GM21619 (cell line): ENCODE measurements at regions not wholly inside any gene's neighbourhood (a gene's known extent, or its start where the extent isn't known, plus 50 kb on each side); places are given as distances from the start of the nearest gene placed in this dataset.
A peak's percentile ranks its signal among the peaks of the same experiment; 100 is the strongest.
"Not testable (repeated sequence)": the region's sequence is repeated elsewhere in the genome, so short reads cannot be mapped to it uniquely, and the experiment has no call there.

Experiments
- ATAC-seq: cut with Tn5 transposase; IDR thresholded peaks from one replicate; pipeline ENCODE4 v1.9.1; 2021; ENCODE audit not compliant: unreplicated experiment

DNA sequence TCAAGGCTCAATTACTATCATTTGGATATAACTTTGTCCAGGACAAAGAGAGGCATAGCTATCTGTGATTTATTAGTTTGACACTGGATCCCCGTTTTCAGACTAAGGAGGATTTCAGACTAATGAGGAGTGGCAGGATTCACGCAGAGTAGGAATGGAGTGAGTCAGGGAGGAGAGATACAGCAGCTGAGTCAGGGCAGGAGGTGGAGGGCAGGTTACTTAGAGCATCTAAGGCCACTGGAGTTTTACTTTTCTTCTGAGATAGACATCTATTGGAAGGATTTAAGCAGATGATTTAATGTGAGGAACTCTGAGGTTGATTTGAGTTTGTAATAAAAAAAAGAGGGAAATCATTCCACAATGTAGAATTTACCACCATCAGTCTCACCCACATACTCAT lies 110.6 kb downstream of the RPIA start:
- ATAC-seq = not testable (repeated sequence)

DNA sequence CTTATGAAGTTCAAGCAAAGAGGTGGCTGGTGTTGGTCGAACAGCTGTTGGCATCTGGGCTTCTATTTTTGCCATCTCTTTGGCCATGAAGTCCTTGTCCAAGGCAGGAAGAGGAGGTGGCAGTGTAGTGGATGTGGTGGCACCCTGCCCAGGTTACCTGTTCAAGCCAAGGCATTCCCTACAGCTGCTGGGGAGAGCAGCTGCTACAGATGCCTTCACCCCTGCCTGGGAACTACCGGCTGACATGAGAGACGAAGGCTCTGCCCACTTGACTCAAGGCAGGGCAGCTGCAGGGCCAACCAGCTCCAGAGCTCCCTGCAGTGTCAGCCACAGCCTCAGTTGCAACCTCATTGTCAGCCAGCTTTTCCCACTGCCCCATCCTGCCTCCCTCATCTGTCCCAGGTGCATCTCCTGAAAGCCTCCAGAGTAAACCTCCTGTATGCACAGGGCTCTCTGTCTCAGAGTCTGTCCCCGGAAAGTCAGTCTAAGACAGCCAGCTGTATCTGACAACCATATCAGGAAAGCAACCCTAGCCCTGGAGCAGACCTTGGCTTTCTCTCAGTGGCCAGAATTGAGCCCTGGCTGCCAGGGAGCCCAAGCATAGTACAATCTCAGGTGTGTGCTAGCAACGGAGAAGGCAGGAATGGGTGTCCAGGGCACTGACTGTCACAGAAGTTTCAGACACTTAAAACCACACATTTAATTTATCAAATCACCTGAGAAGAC lies 115.9 kb downstream of the RPIA start:
- no peak for ATAC-seq

DNA sequence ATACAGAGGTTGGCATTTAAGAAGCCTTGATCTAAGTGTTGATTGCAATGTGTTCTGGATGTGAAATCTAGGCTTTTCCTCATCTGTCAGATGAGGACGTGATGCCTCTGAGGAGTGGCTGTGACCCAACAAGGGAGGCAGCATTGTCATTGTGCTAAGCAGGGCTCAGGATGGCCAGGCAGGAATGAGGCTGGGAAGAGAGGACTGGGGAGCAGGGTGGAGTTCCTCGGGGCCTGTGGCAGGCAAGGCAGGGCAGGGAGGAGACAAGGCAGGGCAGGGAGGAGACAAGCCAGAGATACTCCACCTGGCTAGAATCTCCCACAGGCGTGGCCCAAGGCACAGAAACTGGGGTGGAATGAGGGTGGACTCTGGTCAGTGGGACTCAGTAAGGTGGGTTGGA lies 116.6 kb downstream of the RPIA start:
- no peak for ATAC-seq

DNA sequence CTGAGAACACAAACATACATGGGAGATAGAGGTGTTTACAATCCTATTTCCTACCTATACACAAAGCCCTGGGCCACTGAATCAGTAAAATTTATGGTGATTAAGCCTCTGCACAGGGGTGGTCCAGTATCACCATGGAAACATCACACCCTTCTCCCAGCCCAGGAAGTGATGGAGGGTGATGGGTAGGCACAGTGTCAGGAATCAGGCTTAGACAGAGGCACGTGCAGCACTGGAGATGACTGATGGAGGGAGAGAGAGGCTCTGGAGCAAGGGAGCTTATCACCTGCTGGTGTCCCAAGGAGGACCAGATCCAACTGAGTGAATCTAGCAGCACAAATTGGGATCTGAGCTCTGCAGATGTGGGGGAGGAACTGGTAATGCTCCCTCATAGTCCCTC lies 117.2 kb downstream of the RPIA start:
- no peak for ATAC-seq

DNA sequence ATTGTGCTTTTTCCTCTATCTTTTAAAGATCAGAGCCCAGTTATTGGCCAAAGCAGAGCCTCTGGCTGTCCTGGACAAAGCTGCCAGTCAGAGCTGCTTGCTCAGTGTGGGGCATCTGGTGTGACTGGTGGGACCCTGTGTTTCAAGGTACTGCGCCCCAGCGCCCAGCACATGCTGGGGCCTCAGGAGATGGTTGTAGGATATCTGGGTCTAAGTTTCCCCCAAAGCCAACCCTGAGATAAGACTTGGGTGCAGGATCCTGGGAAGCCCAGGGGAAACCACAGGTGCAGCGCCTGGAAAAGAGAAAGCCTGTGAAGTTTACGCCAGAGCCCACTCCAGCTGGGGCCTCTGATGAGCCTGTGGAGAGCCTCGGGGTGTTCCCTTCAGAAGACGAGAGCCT lies 117.7 kb downstream of the RPIA start:
- no peak for ATAC-seq

DNA sequence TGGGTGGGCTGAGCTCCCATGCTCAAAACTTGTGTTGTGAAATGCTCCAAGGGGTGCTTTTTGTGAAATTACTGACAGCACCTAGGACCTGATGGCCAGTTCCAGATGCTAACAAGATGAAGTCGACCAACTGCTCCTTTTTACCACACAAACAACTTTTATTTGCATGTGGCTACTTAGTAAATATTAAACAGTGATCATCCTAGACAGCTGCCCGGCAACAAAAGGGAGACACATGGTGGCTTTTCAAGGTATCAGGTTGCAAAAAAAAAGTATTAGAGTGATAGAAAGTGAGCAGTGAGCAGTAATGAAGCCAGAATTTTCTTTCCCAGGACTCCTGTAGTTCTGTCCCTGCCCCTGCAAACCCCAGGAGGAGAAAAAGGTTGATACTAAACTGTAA lies 118.5 kb downstream of the RPIA start:
- ATAC-seq = peak; percentile 73

DNA sequence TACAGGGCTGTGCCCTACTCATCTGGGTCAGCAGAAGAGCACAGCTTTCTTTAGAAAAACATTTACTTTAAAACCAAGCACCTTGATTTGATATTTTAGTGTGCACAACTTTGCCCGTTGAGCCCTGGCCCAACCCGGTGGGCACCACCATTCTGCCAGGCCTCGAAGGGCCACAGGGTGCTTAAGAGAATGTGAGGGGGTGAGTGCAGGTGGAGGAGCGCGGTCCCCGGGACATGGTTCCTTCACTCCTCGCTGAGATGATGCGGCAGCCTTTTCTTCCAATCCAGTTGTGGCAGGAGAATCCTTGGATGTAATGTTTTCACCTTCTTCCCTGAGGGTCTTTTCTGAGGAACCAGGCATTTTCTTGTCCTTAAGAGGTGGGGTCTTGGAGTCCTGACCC lies 119.0 kb downstream of the RPIA start:
- no peak for ATAC-seq

DNA sequence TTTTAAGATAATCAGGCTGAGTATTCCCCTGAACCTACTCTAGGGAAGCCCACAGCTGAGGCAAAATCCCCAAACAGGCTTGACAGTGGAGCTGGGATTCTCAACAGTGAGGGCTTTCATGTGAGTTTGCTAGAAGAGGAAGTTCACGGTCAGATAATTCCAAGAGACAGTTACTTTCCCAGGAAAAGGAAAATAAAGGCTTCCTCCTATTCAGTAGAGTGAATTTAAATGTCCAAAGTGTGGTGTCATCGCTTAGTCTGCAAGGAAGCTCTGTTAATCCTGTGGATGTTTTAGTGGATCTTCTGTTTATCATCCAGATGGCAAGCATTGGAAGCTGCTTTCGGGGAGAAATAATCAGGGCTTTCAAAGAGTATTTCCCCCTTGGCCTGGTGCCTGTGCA lies 119.8 kb downstream of the RPIA start:
- no peak for ATAC-seq

DNA sequence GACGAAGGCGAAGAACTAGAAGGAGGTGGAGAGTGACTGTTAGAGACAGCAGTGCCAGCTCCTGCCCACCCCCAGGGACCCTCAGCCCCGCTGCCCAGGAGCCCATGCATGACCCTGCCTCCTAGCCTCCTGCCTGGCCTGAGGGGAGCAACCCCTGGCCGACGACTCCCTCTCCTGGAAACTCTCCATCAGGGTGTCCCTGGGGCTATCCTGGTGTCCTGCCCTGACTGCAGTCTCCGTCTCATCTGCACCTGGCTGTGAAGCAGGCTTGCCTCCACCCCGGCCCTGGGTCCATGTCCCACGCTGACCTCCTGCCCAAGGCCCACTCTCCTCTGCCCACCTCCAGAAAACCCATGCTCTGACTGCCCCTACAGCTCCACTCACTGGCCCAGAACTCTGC lies 120.2 kb downstream of the RPIA start:
- ATAC-seq = no peak

DNA sequence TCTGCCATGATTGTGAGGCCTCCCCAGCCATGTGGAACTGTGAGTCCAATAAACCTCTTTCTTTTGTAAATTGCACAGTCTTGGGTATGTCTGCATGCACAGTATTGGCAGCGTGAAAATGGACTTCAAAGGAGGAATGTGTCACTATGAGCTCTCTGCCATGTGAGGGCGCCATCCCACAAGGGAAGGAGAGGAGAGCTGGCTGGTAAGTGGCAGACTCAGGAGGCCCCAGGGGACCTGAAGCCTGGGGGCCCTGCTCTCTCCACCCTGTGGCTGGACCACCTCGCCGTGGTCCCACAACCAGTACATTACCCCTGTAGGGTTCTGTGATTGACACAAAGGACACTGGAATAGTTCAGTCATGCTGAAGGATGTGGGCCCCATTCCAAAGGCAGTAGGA lies 122.1 kb downstream of the RPIA start:
- no peak for ATAC-seq

DNA sequence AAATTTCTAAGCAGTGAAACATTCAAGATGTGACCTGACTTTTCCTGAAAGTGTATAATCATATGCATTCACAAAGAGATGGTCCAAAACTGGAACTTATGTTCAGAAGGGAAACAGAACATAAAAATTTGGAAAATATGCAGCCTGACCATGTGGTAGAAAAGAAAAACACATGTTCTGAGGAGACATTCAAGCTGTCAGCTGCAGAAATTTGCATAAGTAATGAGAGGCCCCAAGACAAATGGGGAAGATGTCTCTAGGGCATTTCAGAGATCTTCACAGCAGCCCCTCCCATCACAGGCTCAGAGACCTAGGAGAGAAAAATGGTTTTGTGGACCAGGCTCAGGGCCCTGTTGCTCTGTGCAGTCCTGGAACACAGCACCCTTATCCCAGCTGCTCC lies 123.8 kb downstream of the RPIA start:
- ATAC-seq = no peak

DNA sequence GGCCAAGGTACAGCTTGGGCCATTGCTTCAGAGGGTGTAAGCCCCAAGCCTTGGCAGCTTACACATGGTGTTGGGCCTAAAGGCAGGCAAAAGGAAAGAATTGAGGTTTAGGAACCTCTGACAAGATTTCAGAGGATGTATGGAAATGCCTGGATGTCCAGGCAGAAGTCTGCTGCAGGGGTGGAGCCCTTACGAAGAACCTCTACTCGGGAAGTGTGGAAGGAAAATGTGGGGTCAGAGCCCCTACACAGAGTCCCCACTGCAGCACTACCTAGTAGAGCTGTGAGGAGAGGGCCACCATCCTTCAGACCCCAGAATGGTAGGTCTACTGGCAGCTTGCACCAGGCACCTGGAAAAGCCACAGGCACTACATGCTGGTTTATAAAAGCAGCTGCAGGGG lies 124.2 kb downstream of the RPIA start:
- no peak for ATAC-seq

DNA sequence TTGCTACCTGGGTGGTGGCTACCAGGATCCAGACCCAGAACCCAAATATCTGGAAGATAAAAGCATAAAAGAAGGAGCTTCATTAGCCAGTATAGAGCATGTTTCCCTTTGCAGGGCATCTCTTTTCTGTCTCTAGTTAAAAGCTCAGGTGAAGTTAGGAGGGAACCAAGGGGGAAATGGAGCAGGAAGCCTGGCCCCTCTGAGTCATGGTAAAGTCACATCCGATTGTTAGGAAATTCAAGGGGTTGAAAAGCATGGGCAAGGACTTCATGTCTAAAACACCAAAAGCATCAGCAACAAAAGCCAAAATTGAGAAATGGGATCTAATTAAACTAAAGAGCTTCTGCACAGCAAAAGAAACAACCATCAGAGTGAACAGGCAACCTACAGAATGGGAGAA lies 126.9 kb downstream of the RPIA start:
- no peak for ATAC-seq

DNA sequence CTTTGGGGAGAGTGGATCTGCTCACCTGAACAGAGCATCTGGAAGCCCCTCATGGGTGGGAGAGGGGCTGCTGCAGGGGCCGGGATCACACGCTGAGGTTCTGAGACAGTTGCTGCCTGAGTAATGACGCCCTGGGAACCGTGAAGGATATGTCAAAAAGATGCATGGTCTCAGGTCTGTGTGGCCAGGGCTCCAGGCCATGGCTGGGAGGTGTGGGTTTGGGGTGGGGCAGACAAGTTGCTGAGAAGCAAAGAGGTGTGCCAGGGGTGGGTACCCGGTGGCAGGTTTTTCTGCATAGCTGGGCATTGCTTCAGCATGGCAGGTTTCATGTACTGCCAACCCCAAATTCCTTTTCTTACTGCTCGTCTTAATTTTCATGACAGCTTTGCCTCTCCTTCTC lies 133.5 kb downstream of the RPIA start:
- no peak for ATAC-seq

DNA sequence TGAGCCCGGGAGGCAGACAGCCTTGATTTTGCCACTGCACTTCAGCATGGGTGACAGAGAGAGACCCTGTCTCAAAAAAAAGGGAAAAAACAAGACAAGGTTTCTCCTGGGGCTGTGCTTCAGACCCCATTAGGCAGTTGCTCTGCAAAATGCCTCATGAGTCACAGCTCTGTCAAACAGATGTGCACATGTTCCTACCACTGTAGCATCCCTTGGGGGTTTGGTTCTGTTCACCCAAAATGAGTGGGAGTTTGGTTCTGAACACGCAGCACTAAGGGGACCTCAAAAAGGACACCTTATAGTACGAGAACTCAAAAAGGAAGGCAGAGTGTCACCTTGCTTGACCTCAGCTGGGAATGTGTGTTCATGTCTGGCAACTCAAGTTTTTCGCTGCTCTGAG lies 134.9 kb downstream of the RPIA start:
- ATAC-seq = no peak

DNA sequence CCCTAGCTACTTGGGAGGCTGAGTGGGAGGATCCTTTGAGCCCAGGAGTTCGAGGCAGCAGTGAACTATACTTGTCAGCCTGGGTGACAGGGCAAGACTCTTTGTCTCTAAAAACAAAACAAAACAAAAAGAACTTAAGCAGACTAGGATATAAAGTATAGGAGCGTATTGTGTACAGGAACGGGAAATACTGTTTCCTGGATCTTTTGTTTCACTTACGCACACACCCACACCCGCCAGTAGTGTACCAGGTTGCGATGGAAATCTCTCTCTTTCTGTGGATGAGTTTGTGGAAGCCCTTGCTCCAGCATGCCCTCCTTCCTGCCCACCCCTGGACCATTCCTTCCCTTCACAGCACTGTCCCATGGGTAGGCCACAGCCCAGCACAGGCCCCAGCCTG lies 136.3 kb downstream of the RPIA start:
- no peak for ATAC-seq

DNA sequence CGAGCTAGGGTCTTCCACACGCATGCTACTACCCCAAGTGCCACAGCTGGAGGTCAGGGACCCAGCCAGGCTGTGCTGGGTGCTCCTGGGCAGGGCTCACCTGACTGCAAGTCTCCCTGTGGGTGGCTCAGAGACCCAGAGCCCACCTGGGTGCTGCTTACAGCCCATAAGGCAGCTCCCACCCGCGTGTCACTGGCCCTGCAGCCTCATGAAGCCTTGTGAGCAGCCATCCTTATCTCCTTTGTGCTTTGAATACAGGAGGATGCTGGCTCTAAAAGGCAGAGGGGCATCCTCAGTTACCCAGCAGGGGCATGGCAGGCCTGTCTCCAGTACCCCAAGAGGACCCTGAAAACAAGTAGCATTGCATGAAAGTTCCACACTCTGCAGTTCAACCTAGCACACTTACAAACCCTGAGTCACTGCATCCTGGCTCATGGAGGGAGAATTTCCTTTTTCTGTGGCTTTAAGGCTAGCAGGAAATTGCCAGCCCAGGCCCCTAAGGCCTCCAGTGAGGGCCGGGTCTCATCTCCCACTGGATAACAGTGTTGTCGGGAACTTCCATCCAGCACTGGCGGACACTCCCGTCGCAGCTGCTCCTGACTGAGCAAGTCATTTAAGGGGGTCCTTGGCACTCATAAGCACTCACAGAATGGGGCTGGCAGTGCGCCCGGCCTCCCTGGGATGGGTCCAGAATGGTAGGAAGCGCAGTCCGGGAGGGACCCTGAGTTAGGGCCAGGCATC lies 137.1 kb downstream of the RPIA start:
- ATAC-seq = no peak

DNA sequence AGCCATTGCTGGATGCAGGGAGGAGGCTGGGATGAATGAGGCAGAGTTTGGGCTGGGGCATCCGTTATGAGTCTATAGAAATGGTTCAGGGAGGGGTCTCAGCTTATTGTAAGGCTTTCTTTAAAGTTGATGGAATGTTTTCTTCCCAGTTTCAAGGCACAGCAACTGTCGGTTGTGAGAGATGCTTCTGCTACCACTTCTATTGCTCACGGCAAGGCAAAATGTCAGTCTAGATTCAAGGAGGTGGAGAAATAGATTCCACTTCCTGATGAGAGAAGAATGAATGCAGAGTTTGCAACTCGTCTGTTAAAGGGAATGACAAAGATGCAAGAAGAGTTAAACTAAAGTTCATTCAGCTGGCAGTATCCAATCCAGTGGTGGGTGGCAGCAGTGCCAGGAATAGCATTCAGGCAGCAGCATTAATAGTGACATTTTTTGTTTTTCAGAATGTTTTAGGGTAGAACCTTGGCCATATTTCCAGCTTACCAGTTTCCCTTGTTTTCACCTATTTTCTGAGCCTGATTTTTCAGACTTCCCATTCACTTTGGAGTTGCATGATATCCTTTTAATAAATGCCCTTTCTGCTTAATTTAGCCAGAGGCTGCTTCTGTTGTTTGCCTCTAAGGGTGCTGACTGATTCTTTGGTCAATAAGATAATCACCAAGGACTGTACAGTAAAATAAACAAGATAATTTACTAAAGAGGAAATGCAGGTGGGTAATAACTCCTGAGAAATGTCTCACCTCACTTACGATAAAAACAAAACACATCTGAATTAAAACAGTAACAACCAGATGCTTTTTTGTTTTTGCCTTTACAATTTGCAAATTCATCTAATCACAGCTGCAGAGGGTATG lies 138.4 kb downstream of the RPIA start:
- no peak for ATAC-seq

DNA sequence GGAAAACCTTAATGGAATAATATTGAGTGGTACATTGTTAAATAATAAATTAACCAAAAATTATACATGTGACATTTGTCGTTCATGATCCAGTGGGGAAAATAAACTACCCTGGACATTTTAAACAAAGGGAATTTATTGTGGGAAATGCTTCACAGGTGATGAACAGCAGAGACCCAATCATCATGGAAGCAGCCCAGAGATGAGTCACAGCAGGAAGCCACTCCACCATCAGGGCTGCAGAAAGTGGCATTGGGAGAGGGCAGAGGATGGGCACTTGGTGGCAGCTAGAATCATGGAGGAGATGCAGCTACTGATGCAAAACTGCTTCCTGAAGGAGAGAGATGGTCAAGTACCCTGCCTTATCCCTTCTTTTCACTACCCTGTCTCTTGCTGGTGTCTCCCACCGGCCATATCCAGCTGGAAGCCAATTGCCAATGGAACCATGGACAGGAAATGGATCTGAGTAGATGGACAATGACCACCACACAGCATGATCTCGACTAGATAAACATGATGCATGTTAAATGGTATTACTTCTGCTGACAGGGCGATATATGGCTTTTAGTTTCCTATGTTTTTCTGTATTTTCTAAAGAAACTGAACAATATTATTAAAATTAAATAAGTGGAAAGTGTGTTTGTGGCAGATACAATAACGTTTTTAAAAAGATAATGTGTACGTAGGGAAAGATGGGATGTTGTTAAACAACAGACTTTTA lies 139.8 kb downstream of the RPIA start:
- no peak for ATAC-seq

DNA sequence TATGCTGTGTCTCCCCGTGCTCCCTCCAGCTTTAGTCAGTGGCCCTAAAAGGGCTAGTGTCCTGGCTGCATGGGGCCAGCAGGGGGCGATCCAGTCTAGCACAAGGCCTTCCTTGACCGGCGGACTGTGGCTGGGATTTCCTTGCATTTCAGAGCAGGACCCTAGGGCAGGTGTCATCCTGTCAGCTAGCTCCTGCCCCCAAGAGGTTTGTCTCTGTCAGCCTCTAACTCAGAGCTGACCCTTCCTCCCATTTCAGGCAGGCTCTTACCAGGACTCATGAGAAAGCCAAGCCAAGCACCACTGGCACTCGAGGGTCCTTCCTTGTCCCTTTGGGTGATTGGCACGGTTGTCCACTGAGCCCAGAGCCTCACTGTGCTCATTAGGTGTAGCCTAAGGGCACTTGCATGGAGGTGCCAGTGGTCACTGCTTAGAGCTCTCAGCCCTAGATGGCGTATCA lies 140.3 kb downstream of the RPIA start:
- ATAC-seq = peak; percentile 80

DNA sequence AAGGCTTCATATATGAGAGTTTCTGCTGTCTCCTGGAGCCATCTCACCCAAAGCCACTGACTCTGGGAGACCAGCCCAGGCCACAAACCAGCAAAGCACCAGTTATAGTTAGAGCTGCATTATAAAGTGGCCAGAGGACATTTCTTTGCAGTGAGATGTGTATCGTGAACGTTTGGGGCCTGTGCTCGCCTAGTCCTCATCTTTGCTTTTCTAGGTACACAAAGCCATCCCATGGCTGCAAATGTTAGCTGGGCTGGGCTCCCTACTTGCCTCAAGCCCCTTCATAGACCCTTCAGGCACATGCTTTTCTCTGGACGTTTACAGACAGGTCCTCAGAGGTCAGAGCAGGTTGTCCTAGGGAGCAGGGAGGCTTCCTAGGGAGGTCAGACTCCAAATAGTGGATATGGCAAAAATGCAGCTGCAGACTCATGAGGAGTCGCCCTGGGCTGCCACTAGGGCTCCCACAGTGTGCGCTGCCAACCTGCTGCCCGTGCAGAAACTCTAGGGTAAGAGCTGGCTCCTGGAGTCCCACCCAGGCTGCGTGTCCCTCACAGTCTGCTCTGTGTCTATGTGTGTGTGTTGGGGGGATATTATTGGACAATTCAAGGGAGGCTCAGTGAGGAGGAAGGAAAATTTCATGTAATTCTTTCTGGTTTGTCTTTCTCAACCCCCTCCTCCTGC lies 141.0 kb downstream of the RPIA start:
- peak; percentile 28 for ATAC-seq
